ENCODE measurements at regions not wholly inside any gene's neighbourhood (a gene's known extent, or its start where the extent isn't known, plus 50 kb on each side); places are given as distances from the start of the nearest gene placed in this dataset.

GRCh38 chr15:93206893-93207292, 117.9 kb upstream of the RGMA start:
- no peak for TF ChIP-seq POLR2A (IDR thresholded peaks at IDR 0.05; ENCODE audit: low read length)
- no peak for TF ChIP-seq GATA1 (IDR thresholded peaks at IDR 0.05; ENCODE audit: low read depth, low read length)
- no peak for DNase-seq

GRCh38 chr15:93205413-93205812, 116.4 kb upstream of the RGMA start:
- DNase-seq = no peak

GRCh38 chr15:93203036-93203435, 114.0 kb upstream of the RGMA start:
- TF ChIP-seq GATA1 (IDR thresholded peaks at IDR 0.05; ENCODE audit: low read depth, low read length) (no peak), POLR2A (IDR thresholded peaks at IDR 0.05; ENCODE audit: low read length) (no peak)
- DNase-seq = no peak

More at GRCh38 chr15:93205413-93205812, 116.4 kb upstream of the RGMA start:
- TF ChIP-seq POLR2A (IDR thresholded peaks at IDR 0.05; ENCODE audit: low read length) = no peak
- TF ChIP-seq GATA1 (IDR thresholded peaks at IDR 0.05; ENCODE audit: low read depth, low read length) = no peak

DNA sequence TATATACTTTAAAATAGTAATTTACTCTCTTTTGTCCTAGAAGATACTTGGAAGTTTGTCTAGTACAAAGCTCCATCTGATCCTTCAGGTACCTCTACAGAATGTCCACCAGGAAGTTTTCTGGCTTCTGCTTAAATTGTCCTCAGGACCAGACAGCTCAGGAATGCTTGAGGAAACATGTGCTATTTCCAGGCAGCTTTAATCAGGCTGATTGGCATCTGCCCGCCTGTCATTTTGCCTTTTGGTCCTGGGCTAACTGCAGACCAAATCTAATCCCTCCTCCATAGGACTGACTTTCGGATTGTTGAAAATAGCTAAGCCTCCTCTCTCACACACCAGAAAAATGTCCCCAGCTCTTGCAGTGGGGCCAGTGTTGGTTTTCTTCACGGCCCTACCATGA, 113.4 kb upstream of the RGMA start:
- no peak for DNase-seq
- TF ChIP-seq GATA1 (IDR thresholded peaks at IDR 0.05; ENCODE audit: low read depth, low read length) (no peak), POLR2A (IDR thresholded peaks at IDR 0.05; ENCODE audit: low read length) (no peak)

DNA sequence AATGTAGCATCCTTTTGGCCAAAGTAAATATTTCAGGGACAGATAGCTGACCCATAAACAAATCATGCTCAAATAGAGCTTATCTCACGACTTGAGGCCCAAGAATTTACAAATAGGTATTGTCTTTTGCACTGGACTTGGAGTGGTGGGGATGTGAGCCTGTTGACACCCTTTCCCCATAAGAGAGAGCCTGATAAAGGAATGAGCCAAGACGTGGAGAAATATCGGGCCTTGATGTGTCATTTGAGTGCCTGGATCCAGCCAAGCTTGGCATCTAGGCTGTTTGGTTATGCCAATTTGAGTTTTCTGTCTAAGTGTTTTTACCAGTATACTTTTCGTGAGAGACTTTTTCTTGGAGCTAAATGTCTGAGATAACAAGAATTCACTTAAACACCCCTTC, 112.9 kb upstream of the RGMA start:
- TF ChIP-seq POLR2A (IDR thresholded peaks at IDR 0.05; ENCODE audit: low read length) = no peak
- no peak for DNase-seq

DNA sequence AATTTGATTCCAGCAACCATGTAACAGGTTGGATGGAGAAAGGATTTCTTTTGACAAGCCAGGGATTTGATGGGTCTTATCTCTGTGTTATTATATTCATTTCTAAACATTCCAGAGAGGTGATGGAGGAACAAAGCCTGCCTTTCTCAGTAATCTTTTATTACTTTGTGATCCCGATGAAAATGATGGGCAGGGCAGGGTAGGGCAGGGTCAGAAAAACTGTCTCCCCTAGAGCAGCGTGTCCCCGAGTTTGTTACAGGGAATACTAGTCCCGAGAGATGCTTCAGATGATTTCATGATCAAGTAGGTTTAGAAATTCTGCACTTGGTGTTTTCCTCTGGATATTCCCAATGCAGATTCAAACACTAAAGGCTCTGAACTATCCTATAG, 111.8 kb upstream of the RGMA start:
- TF ChIP-seq POLR2A (IDR thresholded peaks at IDR 0.05; ENCODE audit: low read length) (no peak), GATA1 (IDR thresholded peaks at IDR 0.05; ENCODE audit: low read depth, low read length) (no peak)
- DNase-seq = no peak

GRCh38 chr15:93200081-93200836, 111.2 kb upstream of the RGMA start:
- no peak for TF ChIP-seq GATA1 (IDR thresholded peaks at IDR 0.05; ENCODE audit: low read depth, low read length)
- TF ChIP-seq POLR2A (IDR thresholded peaks at IDR 0.05; ENCODE audit: low read length) = no peak
- no peak for DNase-seq

GRCh38 chr15:93196135-93196670, 107.2 kb upstream of the RGMA start:
- no peak for DNase-seq
- TF ChIP-seq POLR2A (IDR thresholded peaks at IDR 0.05; ENCODE audit: low read length) = no peak
- TF ChIP-seq GATA1 (IDR thresholded peaks at IDR 0.05; ENCODE audit: low read depth, low read length) = no peak

GRCh38 chr15:93195109-93195508, 106.1 kb upstream of the RGMA start:
- TF ChIP-seq GATA1 (IDR thresholded peaks at IDR 0.05; ENCODE audit: low read depth, low read length) (no peak), POLR2A (IDR thresholded peaks at IDR 0.05; ENCODE audit: low read length) (no peak)
- no peak for DNase-seq

- TF ChIP-seq GATA1 (IDR thresholded peaks at IDR 0.05; ENCODE audit: low read depth, low read length) (no peak), POLR2A (IDR thresholded peaks at IDR 0.05; ENCODE audit: low read length) (no peak)
- no peak for DNase-seq
These were observed 101.2 kb upstream of the RGMA start for GRCh38 chr15:93190238-93190637.

DNA sequence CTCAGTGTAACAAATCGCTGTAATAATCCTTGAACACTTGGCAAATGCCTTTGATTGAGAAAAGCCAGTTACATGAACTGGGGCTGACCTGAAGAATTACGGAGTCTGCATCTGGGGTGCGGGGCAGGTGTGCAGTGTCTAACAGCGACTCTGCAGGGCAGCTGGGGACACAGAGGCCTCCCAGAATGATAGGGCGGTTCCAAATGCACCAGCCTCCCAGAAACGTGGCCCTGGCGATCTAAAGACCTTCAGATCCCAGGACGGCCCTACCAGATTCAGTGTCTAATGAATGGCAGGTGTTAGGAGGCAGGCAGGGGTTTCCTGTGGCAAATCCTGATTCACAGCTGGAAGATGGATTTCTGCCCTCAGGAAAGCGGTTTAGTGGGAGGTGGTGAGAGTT, 100.5 kb upstream of the RGMA start:
- TF ChIP-seq POLR2A (IDR thresholded peaks at IDR 0.05; ENCODE audit: low read length) = no peak
- TF ChIP-seq GATA1 (IDR thresholded peaks at IDR 0.05; ENCODE audit: low read depth, low read length) = no peak
- no peak for DNase-seq

DNA sequence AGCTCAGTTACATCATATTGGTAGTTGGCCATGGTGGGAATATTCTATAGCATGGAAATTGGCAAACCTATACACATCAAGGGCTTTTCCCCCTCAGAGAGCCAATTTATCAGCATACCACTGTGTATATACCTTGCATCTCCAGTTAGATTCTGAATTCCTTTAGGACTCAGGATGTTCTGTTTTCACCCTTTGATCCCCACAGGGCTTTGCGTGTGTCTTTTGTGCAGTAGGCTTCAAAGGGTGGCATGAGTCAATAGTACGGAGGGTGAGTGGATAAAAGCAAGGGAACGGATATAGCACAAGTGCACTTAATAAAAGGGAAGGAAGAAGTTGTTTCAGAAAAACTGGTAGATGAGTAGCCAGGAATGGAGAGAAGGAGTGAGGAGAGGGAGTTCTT, 99.2 kb upstream of the RGMA start:
- TF ChIP-seq POLR2A (IDR thresholded peaks at IDR 0.05; ENCODE audit: low read length) = no peak

DNA sequence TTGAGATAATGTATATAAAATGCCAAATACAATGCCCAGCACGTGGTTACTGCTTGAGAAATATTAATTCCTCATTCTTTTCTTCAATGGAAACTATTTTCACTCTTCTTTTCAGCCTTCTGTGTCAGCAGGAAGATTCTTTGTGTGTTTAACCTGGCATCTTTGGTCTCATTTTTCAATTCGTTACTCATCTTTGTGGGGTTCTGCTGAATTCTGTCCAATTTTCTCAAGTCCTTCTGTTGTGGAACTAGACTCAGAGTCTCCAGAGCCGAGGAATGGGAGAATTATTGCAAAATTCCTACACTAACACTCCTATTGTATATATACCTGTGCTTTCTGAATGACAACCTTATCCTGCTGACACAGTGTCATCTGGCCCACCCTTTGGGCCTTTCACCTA, 96.8 kb upstream of the RGMA start:
- TF ChIP-seq GATA1 (IDR thresholded peaks at IDR 0.05; ENCODE audit: low read depth, low read length) (no peak), POLR2A (IDR thresholded peaks at IDR 0.05; ENCODE audit: low read length) (no peak)
- DNase-seq = no peak

More for the DNA sequence above, 99.2 kb upstream of the RGMA start:
- DNase-seq = no peak

- no peak for DNase-seq
- TF ChIP-seq GATA1 (IDR thresholded peaks at IDR 0.05; ENCODE audit: low read depth, low read length) (no peak), POLR2A (IDR thresholded peaks at IDR 0.05; ENCODE audit: low read length) (no peak)
These were observed 93.7 kb upstream of the RGMA start for GRCh38 chr15:93182703-93183205.

- no peak for DNase-seq
- no peak for TF ChIP-seq GATA1 (IDR thresholded peaks at IDR 0.05; ENCODE audit: low read depth, low read length)
These were observed 91.6 kb upstream of the RGMA start for GRCh38 chr15:93180656-93181055.

Data from erythroblast (primary cell).